Psoas muscle (tissue), 7 donors: ENCODE measurements at regions not wholly inside any gene's neighbourhood (a gene's known extent, or its start where the extent isn't known, plus 50 kb on each side); places are given as distances from the start of the nearest gene placed in this dataset.

Source experiments
- ATAC-seq, 4 donors: fragments of 200-7000 bp; cut with Tn5 transposase; one replicate each; pipeline ENCODE4 v1.9.1; 2020; ENCODE audit warnings: moderate library complexity in 3 of 4, mild to moderate bottlenecking in 2 of 4
- DNase-seq, 2 donors: peaks; one replicate each; pipeline ENCODE4 v3.0.0-alpha.2; 2020
- H3K27ac ChIP-seq: fragments of 200-600 bp; one replicate; pipeline ENCODE4 v1.8.0; 2022
- H3K27me3 ChIP-seq, 3 donors: fragments of 200-600 bp in 1 of 3; one replicate each; pipeline versions ENCODE4 v1.6.1 to v1.8.0; 2013 to 2022; ENCODE audit warnings: low read length in 2 of 3, mild to moderate bottlenecking in 2 of 3, moderate library complexity in 1 of 3; ENCODE audit not compliant: insufficient read depth in 3 of 3
- H3K36me3 ChIP-seq, 2 donors: fragments of 200-600 bp in 1 of 2; one replicate each; pipeline versions ENCODE4 v1.6.1 to v1.8.0; 2013 to 2022; ENCODE audit warnings: low read depth in 1 of 2, mild to moderate bottlenecking in 1 of 2, moderate library complexity in 1 of 2; ENCODE audit not compliant: insufficient read depth in 1 of 2
- H3K4me1 ChIP-seq: fragments of 200-600 bp; one replicate; pipeline ENCODE4 v1.8.0; 2022
- H3K4me3 ChIP-seq: fragments of 200-600 bp; one replicate; pipeline ENCODE4 v1.8.0; 2022; ENCODE audit warnings: mild to moderate bottlenecking
- H3K9me3 ChIP-seq: fragments of 200-600 bp; one replicate; pipeline ENCODE4 v1.8.0; 2022
- WGBS, 3 donors: extraction: QIAGEN DNeasy Blood & Tissue Kit; methylation state at CpG; one replicate each; pipeline versions ENCODE4 v1.1.6 to v1.1.7; 2013; 5-methylcytosine and 5-hydroxymethylcytosine counted together
- intact Hi-C, 2 donors: fragments of 100-400 bp; cut with DNase I; formaldehyde crosslinking; loops; one replicate each; pipeline versions ENCODE4 v1.11.0 to v1.14.2; 2022
- TF ChIP-seq, protein P1 (sequence below): fragments of 200-600 bp; IDR thresholded peaks from one replicate; pipeline ENCODE4 v1.8.0; 2022; ENCODE audit warnings: antibody characterized with exemption
- donor health status: healthy with polysubstance abuse.
- donor health status: DM: no; HTN: no; CAD: no; lungs with moderate emphysema.
- donor health status: Bipolar disorder and iron deficiency.
- donor health status: healthy.
- donor health status: DM: yes; HTN: yes; CAD: no.
- donor health status: DM: no; HTN: no; CAD: no.
- donor health status: DM: yes; HTN: yes; CAD: no.

DNA sequence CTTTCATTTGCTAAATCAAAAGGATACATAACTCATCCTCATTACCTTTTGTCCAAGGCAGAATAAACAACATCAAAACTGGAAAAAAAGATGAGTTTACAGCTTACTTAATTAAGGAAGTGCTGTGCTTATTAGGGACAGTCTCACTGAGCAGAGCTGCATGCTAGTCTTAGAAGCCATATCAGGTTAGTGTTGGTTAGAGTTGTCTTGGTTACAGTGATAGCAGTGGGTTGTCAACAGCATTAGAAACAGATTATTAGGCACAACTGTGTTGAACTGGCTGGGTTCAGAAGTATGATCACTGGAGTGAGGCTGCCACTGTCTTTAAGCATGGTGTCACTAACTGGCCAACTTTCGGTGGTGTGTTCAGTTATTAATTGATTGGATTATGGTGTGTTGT lies 503.9 kb upstream of the IGFBP3 start:
- Histone ChIP-seq H3K36me3 (no peaks in the 10 kb centered on the region), H3K27me3 (no peaks in the 10 kb centered on the region), H3K4me3 (no peak overlapping the region), H3K4me1 (no peaks in the 10 kb centered on the region), H3K9me3 (no peaks in the 10 kb centered on the region), H3K27ac (no peak overlapping the region)
- TF ChIP-seq, protein P1, sequence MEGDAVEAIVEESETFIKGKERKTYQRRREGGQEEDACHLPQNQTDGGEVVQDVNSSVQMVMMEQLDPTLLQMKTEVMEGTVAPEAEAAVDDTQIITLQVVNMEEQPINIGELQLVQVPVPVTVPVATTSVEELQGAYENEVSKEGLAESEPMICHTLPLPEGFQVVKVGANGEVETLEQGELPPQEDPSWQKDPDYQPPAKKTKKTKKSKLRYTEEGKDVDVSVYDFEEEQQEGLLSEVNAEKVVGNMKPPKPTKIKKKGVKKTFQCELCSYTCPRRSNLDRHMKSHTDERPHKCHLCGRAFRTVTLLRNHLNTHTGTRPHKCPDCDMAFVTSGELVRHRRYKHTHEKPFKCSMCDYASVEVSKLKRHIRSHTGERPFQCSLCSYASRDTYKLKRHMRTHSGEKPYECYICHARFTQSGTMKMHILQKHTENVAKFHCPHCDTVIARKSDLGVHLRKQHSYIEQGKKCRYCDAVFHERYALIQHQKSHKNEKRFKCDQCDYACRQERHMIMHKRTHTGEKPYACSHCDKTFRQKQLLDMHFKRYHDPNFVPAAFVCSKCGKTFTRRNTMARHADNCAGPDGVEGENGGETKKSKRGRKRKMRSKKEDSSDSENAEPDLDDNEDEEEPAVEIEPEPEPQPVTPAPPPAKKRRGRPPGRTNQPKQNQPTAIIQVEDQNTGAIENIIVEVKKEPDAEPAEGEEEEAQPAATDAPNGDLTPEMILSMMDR: no peak
- 61 to 83% (median 76%) methylated on average over 1 of the region's 1 CpG for WGBS, 3 donors
- ATAC-seq (no peak), DNase-seq (no peak)
- intact Hi-C loops: no loop called here

DNA sequence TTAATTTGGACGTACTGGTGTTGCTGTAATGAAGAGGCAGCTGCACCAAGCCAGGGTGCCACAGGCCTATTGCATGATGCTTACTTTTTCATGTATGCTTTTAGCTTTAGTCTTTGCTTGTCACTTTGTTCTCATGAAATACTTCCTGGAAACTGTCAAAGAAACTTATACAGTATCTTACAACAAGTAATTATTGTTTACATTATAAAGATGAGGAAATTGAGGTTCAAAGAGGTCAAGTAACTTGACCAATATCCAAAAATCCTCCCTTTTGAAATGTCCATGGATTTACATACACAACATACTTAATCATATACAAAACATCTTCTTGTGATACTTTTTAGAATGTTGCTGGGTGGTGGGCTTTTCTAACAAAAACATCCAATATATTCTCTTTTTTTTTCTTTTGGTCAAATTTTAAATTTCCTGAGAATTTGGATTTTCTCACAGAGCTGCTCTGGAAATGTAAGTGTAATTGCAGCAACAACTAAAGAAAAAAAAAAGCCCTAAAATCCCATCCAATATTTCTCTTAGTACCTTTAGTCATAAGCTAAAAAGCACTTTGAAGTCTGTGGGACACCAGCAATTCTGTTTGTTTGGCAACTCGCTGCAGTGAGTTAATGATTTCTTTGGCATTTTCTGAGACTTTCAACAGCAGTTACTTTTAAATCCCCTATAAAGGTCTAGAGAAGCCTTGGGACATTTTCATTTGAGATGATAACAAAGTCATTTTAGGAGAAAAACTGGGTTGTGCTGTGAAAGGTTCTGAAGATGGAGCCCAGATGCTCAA lies 500.6 kb upstream of the IGFBP3 start:
- no peaks in the 10 kb centered on the region for H3K4me1 ChIP-seq
- H3K27ac ChIP-seq: no peak overlapping the region
- H3K27me3 ChIP-seq: no peaks in the 10 kb centered on the region
- TF ChIP-seq, protein P1: no peak
- WGBS, 3 donors: 83 to 87% (median 85%) methylated on average over 2 of the region's 2 CpGs
- H3K4me3 ChIP-seq: no peak overlapping the region
- DNase-seq (no peak), ATAC-seq (no peak)
- intact Hi-C loops: no loop called here
- H3K9me3 ChIP-seq: no peaks in the 10 kb centered on the region
- H3K36me3 ChIP-seq: no peaks in the 10 kb centered on the region

DNA sequence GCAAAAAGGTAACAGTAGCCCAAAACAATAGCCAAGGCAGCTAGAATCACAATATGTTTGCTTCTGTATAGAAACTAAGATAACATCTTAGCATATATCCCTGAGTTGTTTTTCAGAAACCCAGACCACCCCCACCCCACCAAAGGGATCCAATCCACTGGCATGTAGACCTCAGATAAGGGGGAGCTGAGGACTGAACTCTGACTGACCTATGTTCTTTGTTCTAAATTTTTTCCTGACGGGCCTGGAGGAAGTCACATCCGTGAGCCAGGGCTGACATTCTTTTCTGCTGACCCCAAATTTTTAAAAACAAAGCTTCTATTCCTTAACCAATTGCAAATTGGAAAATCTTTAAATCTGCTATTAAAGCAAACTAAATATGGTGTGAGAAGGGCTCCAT lies 493.9 kb upstream of the IGFBP3 start:
- no peaks in the 10 kb centered on the region for H3K4me1 ChIP-seq
- no peaks in the 10 kb centered on the region for H3K36me3 ChIP-seq
- DNase-seq (no peak), ATAC-seq (no peak)
- no peaks in the 10 kb centered on the region for H3K9me3 ChIP-seq
- no peak overlapping the region for H3K27ac ChIP-seq
- 27 to 35% (median 33%) methylated on average over 2 of the region's 2 CpGs for WGBS, 3 donors
- TF ChIP-seq, protein P1: no peak
- no peaks in the 10 kb centered on the region for H3K27me3 ChIP-seq
- intact Hi-C loops: no loop called here
- no peak overlapping the region for H3K4me3 ChIP-seq

DNA sequence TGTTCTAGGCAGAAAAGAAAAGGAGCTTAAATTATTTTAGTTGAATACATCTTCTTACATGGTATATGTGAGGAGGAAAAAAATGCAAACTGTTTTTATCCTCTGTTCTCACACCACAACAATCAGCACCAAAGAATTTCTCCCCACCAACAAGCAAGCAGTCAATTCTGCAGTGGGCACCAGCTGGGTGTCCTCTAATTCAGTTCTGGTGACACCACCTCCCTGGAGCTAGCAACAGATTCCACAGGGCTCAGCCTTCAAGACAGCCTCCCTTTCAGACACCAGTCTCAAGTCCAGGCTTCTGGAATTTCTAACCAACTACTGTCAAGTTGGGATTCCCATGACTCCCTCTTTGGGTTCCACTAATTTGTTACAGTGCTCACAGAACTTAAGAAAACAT lies 490.2 kb upstream of the IGFBP3 start:
- ATAC-seq: no peak
- intact Hi-C loops: no loop called here
- DNase-seq: no peak
- Histone ChIP-seq H3K27ac (no peak overlapping the region), H3K9me3 (no peaks in the 10 kb centered on the region), H3K4me1 (no peaks in the 10 kb centered on the region), H3K27me3 (no peaks in the 10 kb centered on the region), H3K36me3 (no peaks in the 10 kb centered on the region), H3K4me3 (no peak overlapping the region)
- TF ChIP-seq, protein P1: no peak

DNA sequence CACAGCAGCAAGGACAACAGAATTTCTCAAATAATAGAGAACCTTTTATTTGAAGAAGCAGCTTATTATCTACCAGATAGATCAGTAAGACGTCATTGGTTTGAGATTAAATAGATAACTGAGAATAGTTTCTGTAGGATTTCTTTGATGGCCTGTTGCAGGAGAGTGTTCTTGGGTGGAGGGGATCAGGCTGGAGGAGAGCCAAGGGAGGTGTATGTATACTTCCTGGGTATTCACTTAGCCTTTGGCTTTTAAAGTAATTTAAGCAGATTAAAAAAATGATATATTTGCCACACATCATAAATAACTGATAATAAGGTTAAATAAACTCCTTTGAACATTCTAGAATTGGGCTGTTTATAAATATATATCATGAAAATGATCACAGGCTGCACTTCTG lies 486.1 kb upstream of the IGFBP3 start:
- no peak overlapping the region for H3K4me3 ChIP-seq
- no peak for ATAC-seq
- 81 to 91% (median 81%) methylated on average over 1 of the region's 1 CpG for WGBS, 3 donors

More for the DNA sequence above, 486.1 kb upstream of the IGFBP3 start:
- Histone ChIP-seq H3K36me3 (no peaks in the 10 kb centered on the region), H3K27me3 (no peaks in the 10 kb centered on the region), H3K9me3 (no peaks in the 10 kb centered on the region), H3K27ac (no peak overlapping the region), H3K4me1 (no peaks in the 10 kb centered on the region)
- no peak for DNase-seq
- TF ChIP-seq, protein P1: no peak
- intact Hi-C loops: no loop called here
